Panc1 (cell line): ENCODE measurements at regions not wholly inside any gene's neighbourhood (a gene's known extent, or its start where the extent isn't known, plus 50 kb on each side); places are given as distances from the start of the nearest gene placed in this dataset.

Source experiments
- ATAC-seq: fragments of 200-7000 bp; cut with Tn5 transposase; 2 replicates; pipeline ENCODE4 v1.9.1; 2020; ENCODE audit warnings: mild to moderate bottlenecking, moderate library complexity
- BruUV-seq: library from RNA; stranded (reverse); fragments of 400-500 nt; replicated peaks from 2 replicates; lab custom pipeline; 2021; lab: Mats Ljungman, UMichigan
- CTCF ChIA-PET: fragments of 300-600 bp; sonication (Branson Sonifier 250); formaldehyde crosslinking; loops from one replicate; lab custom pipeline; 2022; ENCODE audit warnings: antibody characterized with exemption; lab: Charles Lee
- POLR2A ChIA-PET: fragments of 300-600 bp; sonication (Branson Sonifier 250); formaldehyde crosslinking; loops from one replicate; lab custom pipeline; 2022; ENCODE audit warnings: antibody characterized with exemption; lab: Charles Lee
- DNase-seq: peaks from one replicate; pipeline ENCODE4 v3.0.0-alpha.2; 2010; ENCODE audit warnings: low read depth, low spot score
- H3K27ac ChIP-seq: 2 replicates; pipeline ENCODE4 v1.5.1; 2011; ENCODE audit warnings: mild to moderate bottlenecking, low read length, inconsistent platforms
- H3K27me3 ChIP-seq: fragments of 200-500 bp; sonication (Bioruptor generic); 2 replicates; pipeline ENCODE4 v1.6.0; 2014; ENCODE audit warnings: low read length, inconsistent platforms; ENCODE audit not compliant: control insufficient read depth, insufficient read depth
- H3K36me3 ChIP-seq: fragments of 200-500 bp; sonication (Bioruptor generic); 2 replicates; pipeline ENCODE4 v1.5.1; 2014; ENCODE audit warnings: inconsistent platforms, mild to moderate bottlenecking, low read length, moderate library complexity; ENCODE audit not compliant: control insufficient read depth, insufficient read depth
- H3K4me1 ChIP-seq: 2 replicates; pipeline ENCODE4 v1.5.1; 2011; ENCODE audit warnings: inconsistent platforms, mild to moderate bottlenecking, low read length, moderate library complexity; ENCODE audit not compliant: control insufficient read depth, insufficient read depth
- H3K4me3 ChIP-seq, 2 experiments: 2 replicates each; pipeline ENCODE4 v1.5.1; 2011 to 2012; ENCODE audit warnings: low read depth in 2 of 2, low read length in 2 of 2, mild to moderate bottlenecking in 2 of 2, inconsistent platforms in 1 of 2, moderate library complexity in 1 of 2
- H3K9me3 ChIP-seq: fragments of 200-500 bp; sonication (Bioruptor generic); 2 replicates; pipeline ENCODE4 v1.5.1; 2014; ENCODE audit warnings: low read depth, mild to moderate bottlenecking, inconsistent platforms, low read length, moderate library complexity; ENCODE audit not compliant: control insufficient read depth, insufficient read depth
- POLR2AphosphoS5 ChIP-seq: IDR thresholded peaks from 2 replicates; pipeline ENCODE4 v1.6.1; 2012; ENCODE audit warnings: mild to moderate bottlenecking, low read depth, low read length, moderate library complexity
- SIN3A ChIP-seq: IDR thresholded peaks from 2 replicates; pipeline ENCODE4 v1.6.1; 2012; ENCODE audit warnings: low read depth, mild to moderate bottlenecking, low read length, moderate library complexity, borderline replicate concordance; ENCODE audit not compliant: insufficient read depth
- TCF7L2 ChIP-seq: IDR thresholded peaks from 2 replicates; pipeline ENCODE4 v1.6.1; 2011; ENCODE audit warnings: mild to moderate bottlenecking, low read depth, low read length, inconsistent platforms
- in situ Hi-C: cut with HindIII; loops from 2 replicates; pipeline ENCODE4 v1.10.0; 2016; ENCODE audit warnings: low sequenced_read_pairs, low pct_unique_long_range_greater_than_20kb
- intact Hi-C: fragments of 100-400 bp; cut with micrococcal nuclease; formaldehyde crosslinking; loops from one replicate; pipeline ENCODE4 v1.10.0; 2022; ENCODE audit not compliant: unreplicated experiment
- TF ChIP-seq, protein P1 (sequence below): fragments of 450-650 bp; IDR thresholded peaks from 2 replicates; pipeline ENCODE4 v1.5.1; 2017; ENCODE audit warnings: mild to moderate bottlenecking
- TF ChIP-seq, protein P2 (sequence below), 2 experiments: IDR thresholded peaks; 2 replicates each; pipeline ENCODE4 v1.6.1; 2011 to 2012; ENCODE audit warnings: low read depth in 2 of 2, control low read depth in 1 of 2, low read length in 1 of 2, mild to moderate bottlenecking in 1 of 2, moderate library complexity in 1 of 2; ENCODE audit not compliant: insufficient read depth in 1 of 2

DNA sequence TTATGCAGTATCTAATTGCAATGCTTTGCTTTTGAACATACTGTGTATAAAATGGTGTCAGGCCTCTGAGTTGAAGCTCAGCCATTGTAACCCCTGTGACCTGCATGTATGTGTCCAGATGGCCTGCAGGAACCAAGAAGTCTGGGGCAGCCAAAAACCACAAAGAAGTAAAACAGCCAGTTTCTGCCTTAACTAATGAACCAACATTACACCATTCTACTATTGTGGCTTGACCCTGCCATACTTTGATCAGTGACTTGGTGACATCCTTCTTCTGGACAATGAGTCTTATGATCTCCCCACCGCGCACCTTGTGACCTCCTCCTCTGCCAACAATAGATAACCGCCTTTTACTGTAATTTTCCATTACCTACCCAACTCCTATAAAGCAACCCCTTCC is 131.6 kb downstream of the CBLL2 start:
- ChIA-PET CTCF (no interaction called here), POLR2A (no interaction called here)
- DNase-seq (no peak), ATAC-seq (no peak)
- Histone ChIP-seq H3K9me3 (no peaks in the 10 kb centered on the region), H3K27me3 (no peaks in the 10 kb centered on the region), H3K4me1 (no peaks in the 10 kb centered on the region), H3K36me3 (no peaks in the 10 kb centered on the region), H3K4me3 (no peak overlapping the region), H3K27ac (no peak overlapping the region)
- intact Hi-C loops = no loop called here
- in situ Hi-C loops = no loop called here
- BruUV-seq = no TSS peak
- no peak for TF ChIP-seq POLR2AphosphoS5
- TF ChIP-seq, protein P1, sequence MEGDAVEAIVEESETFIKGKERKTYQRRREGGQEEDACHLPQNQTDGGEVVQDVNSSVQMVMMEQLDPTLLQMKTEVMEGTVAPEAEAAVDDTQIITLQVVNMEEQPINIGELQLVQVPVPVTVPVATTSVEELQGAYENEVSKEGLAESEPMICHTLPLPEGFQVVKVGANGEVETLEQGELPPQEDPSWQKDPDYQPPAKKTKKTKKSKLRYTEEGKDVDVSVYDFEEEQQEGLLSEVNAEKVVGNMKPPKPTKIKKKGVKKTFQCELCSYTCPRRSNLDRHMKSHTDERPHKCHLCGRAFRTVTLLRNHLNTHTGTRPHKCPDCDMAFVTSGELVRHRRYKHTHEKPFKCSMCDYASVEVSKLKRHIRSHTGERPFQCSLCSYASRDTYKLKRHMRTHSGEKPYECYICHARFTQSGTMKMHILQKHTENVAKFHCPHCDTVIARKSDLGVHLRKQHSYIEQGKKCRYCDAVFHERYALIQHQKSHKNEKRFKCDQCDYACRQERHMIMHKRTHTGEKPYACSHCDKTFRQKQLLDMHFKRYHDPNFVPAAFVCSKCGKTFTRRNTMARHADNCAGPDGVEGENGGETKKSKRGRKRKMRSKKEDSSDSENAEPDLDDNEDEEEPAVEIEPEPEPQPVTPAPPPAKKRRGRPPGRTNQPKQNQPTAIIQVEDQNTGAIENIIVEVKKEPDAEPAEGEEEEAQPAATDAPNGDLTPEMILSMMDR = no peak
- TF ChIP-seq SIN3A = no peak
- TF ChIP-seq, protein P2, sequence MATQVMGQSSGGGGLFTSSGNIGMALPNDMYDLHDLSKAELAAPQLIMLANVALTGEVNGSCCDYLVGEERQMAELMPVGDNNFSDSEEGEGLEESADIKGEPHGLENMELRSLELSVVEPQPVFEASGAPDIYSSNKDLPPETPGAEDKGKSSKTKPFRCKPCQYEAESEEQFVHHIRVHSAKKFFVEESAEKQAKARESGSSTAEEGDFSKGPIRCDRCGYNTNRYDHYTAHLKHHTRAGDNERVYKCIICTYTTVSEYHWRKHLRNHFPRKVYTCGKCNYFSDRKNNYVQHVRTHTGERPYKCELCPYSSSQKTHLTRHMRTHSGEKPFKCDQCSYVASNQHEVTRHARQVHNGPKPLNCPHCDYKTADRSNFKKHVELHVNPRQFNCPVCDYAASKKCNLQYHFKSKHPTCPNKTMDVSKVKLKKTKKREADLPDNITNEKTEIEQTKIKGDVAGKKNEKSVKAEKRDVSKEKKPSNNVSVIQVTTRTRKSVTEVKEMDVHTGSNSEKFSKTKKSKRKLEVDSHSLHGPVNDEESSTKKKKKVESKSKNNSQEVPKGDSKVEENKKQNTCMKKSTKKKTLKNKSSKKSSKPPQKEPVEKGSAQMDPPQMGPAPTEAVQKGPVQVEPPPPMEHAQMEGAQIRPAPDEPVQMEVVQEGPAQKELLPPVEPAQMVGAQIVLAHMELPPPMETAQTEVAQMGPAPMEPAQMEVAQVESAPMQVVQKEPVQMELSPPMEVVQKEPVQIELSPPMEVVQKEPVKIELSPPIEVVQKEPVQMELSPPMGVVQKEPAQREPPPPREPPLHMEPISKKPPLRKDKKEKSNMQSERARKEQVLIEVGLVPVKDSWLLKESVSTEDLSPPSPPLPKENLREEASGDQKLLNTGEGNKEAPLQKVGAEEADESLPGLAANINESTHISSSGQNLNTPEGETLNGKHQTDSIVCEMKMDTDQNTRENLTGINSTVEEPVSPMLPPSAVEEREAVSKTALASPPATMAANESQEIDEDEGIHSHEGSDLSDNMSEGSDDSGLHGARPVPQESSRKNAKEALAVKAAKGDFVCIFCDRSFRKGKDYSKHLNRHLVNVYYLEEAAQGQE (IDR thresholded peaks at IDR 0.05; ENCODE audit: insufficient read depth in 1 of 2, low read depth in 2 of 2, low read length in 1 of 2) = no peak
- no peak for TF ChIP-seq TCF7L2

DNA sequence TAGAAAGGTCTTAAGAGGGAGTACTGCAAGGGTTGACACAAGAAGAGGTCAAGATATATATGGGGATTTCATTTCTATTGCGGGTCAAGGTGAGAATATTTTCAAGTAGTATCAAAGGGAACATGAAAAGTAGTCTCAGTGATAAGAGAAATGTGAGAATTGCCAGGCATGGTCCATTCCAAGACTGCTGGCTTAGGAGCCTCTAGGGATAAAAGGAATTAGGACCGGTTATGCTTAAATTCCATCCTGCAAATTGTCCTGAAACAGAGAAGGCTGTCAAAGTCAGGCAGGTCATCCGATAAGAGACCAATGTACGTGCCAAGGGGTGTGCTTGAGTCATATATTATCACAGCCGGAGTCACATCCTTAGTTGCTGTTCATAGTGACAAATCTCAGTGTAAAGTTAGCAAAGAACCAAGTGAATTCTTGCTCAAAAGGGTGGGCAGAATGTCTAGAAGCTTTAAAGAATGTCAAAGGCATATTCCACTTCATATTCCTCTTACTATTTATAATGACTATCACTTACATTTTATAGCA is 133.6 kb downstream of the CBLL2 start:
- no peak overlapping the region for H3K27ac ChIP-seq
- DNase-seq = no peak
- no TSS peak for BruUV-seq

More for the DNA sequence above, 133.6 kb downstream of the CBLL2 start:
- in situ Hi-C loops (no loop called here), intact Hi-C loops (no loop called here)
- ATAC-seq = no peak
- Histone ChIP-seq H3K9me3 (no peaks in the 10 kb centered on the region), H3K4me1 (no peaks in the 10 kb centered on the region), H3K4me3 (no peak overlapping the region), H3K36me3 (no peaks in the 10 kb centered on the region), H3K27me3 (no peaks in the 10 kb centered on the region)
- no peak for TF ChIP-seq SIN3A
- TF ChIP-seq, protein P2 (IDR thresholded peaks at IDR 0.05; ENCODE audit: insufficient read depth in 1 of 2, low read depth in 2 of 2, low read length in 1 of 2) = no peak
- TF ChIP-seq, protein P1 = no peak
- POLR2A ChIA-PET = no interaction called here
- CTCF ChIA-PET = no interaction called here
